ENCODE measurements at regions not wholly inside any gene's neighbourhood (a gene's known extent, or its start where the extent isn't known, plus 50 kb on each side); places are given as distances from the start of the nearest gene placed in this dataset.

DNA sequence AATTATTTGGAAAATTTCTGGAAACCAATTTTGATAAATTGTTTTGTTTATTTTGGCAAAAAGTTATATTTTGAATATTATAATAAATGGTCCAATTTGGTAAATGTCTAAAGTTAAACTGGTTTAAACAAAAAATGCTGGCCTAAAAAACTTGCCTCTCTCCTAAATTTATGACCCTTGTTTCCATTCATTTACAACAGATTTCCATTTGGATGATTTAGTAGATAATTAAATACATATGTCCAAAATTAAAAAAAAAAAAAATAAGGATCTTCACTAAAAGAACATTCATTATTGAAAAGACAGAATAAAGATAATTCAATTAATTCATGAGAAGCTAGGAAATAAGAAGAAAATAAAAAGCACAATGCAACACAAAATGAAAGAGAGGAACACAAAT, 449.5 kb downstream of the SPRY1 start:
- H3K36me3 Mint-ChIP-seq, result no peaks in the 10 kb centered on the region
- no peaks in the 10 kb centered on the region for H3K9me3 Mint-ChIP-seq
- H3K27ac Mint-ChIP-seq, result no peak overlapping the region
- DNase-seq, result no peak
- H3K27me3 Mint-ChIP-seq, result peaks cover 7% of the 10 kb centered on the region
- H3K4me3 Mint-ChIP-seq, result no peak overlapping the region
- H3K4me1 Mint-ChIP-seq, result no peaks in the 10 kb centered on the region

DNA sequence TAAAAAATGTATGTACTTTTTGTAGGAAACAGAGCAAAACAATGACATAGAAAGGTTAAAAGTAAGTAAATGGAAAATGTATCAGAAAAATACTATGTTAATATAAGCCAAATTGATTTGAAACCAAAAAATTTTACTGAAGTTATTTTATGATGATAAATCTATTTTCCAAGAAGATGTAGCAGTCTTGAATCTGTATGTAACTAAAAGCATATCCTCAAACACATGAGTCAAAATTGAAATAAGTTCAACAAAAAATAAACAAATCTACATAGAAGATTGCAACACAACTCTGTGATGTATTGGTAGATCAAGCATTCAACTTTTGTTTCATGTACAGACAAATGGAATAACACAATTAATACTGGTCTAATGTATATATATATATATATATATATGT, 450.0 kb downstream of the SPRY1 start:
- Mint-ChIP-seq H3K36me3 (no peaks in the 10 kb centered on the region), H3K4me1 (no peaks in the 10 kb centered on the region), H3K4me3 (no peak overlapping the region)

DNA sequence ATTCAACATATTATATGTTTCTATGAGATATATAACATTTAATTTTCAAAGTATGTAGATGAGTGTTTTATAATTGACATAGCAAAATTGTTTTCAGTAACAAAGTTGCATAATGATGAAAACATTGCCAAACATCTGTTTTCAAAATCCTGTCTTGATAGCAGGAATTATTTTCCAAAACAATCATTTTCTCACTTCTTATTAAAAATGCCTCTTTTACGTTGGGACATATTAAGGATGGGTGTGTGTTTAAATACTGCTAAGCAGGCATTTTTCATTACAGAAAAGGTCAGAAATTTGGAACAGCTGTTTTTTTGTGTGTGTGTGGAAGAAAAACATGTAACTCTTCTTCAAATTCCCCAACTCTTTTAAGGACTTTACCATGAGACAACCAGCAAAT, 452.0 kb downstream of the SPRY1 start:
- H3K36me3 Mint-ChIP-seq, result no peaks in the 10 kb centered on the region
- H3K27ac Mint-ChIP-seq, result no peak overlapping the region
- H3K4me3 Mint-ChIP-seq, result no peak overlapping the region
- no peaks in the 10 kb centered on the region for H3K9me3 Mint-ChIP-seq
- H3K27me3 Mint-ChIP-seq, result peaks cover 3% of the 10 kb centered on the region
- H3K4me1 Mint-ChIP-seq, result no peaks in the 10 kb centered on the region
- DNase-seq, result no peak

More for the DNA sequence above, 450.0 kb downstream of the SPRY1 start:
- H3K27me3 Mint-ChIP-seq, result peaks cover 7% of the 10 kb centered on the region
- DNase-seq, result no peak
- H3K9me3 Mint-ChIP-seq, result no peaks in the 10 kb centered on the region
- H3K27ac Mint-ChIP-seq, result no peak overlapping the region

DNA sequence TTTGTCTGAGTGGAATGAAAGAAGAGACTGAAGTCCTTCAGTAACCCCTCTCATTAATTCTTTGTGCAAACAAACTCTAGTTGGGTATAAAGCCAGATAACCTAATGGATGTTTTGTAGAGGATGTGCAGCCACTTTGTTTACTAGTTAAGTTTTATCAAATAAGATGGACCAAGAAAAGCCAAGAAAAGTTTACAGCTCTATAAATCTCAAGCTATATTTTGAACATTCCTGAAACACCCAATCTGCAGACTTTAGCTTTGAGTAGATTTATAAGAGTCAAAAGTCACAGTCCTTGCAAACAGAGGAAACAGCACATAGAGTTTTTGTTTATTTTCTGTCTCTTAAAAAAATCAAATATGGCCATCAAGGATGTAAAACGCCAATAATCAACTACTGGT, 452.9 kb downstream of the SPRY1 start:
- Mint-ChIP-seq H3K9me3 (no peaks in the 10 kb centered on the region), H3K36me3 (no peaks in the 10 kb centered on the region)
- no peak for DNase-seq

DNA sequence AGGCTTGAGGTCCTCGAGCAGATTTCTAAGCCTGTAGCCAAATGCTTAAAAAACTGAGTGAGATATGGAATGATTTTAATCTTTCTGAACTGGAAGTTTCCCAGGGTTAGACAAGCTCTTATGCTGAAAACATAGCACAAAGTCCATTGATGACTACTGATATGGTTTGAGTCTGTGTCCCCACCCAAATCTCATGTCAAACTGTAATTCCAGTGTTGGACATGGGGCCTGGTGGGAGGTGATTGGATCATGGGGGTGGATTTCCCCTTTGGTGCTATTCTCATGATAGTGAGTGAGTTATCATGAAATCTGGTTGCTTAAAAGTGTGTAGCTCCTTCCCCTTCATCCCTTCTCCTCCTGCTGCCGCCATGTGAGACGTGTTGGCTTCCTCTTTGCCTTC, 454.9 kb downstream of the SPRY1 start:
- H3K4me1 Mint-ChIP-seq, result no peaks in the 10 kb centered on the region
- no peaks in the 10 kb centered on the region for H3K27me3 Mint-ChIP-seq
- H3K27ac Mint-ChIP-seq, result no peak overlapping the region
- no peaks in the 10 kb centered on the region for H3K36me3 Mint-ChIP-seq
- H3K9me3 Mint-ChIP-seq, result no peaks in the 10 kb centered on the region
- H3K4me3 Mint-ChIP-seq, result no peak overlapping the region
- DNase-seq, result no peak

More for the DNA sequence above, 452.9 kb downstream of the SPRY1 start:
- no peaks in the 10 kb centered on the region for H3K4me1 Mint-ChIP-seq
- H3K27me3 Mint-ChIP-seq, result peaks cover 3% of the 10 kb centered on the region
- H3K27ac Mint-ChIP-seq, result no peak overlapping the region
- no peak overlapping the region for H3K4me3 Mint-ChIP-seq

DNA sequence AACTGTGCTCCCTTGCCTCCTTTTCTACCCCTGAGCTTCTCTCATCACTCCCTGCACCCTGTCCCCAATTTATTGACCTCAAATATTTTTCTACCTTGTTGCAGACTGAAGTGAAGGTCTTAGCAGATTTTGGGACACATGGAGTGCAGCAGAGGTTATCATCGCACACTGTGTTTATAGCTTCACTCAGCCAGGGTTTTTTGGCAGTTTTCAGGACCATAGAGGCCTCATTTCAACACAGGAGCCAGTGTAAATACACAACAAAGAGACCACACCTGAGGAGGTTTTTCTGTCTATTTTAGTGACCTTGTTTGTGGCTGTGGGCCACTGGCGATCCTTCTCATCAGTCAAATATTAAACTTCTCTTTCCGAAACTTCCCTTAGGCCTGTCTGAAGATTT, 457.1 kb downstream of the SPRY1 start:
- H3K9me3 Mint-ChIP-seq, result no peaks in the 10 kb centered on the region
- H3K4me3 Mint-ChIP-seq, result no peak overlapping the region
- H3K36me3 Mint-ChIP-seq, result no peaks in the 10 kb centered on the region
- H3K27me3 Mint-ChIP-seq, result no peaks in the 10 kb centered on the region
- no peak overlapping the region for H3K27ac Mint-ChIP-seq
- no peak for DNase-seq
- H3K4me1 Mint-ChIP-seq, result no peaks in the 10 kb centered on the region

DNA sequence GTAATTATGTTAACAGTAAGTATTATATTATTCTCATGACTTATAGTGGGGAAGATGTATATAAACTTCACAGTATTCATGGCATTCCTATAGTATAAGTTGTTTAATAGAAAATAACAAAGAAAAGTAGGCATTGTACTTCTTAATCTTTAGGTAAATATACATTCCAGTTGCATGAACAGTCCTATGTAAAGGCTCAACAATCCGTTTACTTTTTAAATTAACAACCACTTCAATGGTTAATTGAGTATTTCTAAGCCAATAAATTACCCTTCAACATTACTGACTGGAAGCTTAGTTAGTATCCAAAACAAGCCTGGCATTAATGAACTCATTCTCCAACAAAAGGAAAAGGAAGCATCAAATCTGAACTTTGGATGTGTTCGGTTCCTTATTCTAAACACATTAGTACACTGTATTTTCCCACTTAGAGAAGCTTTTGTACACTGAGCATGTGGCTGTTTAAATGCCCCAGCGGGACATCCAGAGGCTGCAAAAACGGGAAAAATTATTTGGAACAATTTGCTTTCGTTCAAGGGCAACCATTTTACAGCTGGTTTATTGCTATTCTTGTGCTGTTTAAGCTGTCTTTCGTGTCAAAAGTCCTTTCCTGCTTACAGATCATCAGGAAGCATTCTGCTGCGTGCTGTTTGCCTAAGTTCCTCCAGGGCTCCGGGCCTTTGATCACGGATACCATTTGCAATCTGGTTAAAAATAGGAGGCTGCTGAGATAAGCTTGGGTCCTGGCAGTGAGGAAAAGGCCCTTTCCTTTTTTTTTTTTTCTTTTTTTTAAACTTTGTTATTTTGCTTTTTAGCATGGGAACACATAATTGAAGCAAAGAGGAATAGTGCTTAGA, 460.3 kb downstream of the SPRY1 start:
- Mint-ChIP-seq H3K27ac (no peak overlapping the region), H3K4me3 (no peak overlapping the region), H3K36me3 (no peaks in the 10 kb centered on the region), H3K9me3 (no peaks in the 10 kb centered on the region), H3K4me1 (no peaks in the 10 kb centered on the region), H3K27me3 (no peaks in the 10 kb centered on the region)
- DNase-seq, result no peak

DNA sequence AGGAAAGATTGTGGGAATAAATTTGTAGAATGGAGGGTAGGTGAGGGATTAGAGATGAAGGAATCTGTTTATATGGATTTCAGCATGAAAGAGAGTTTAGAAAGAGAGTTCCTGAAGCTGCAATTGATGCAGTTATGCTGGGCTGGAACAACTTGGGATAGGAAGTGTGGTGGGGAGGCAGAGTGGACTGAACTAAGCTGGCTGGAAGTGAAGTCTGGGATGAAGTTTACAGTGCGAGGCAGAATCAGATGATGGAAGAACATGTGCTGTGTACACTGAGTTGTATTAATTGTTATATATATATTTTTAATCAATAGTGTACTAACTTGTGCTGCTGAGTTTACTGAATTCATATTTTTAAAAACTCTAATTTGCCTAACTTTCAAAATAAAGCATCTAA, 461.9 kb downstream of the SPRY1 start:
- H3K36me3 Mint-ChIP-seq, result no peaks in the 10 kb centered on the region
- H3K4me1 Mint-ChIP-seq, result no peaks in the 10 kb centered on the region
- no peak overlapping the region for H3K4me3 Mint-ChIP-seq
- no peaks in the 10 kb centered on the region for H3K9me3 Mint-ChIP-seq
- no peaks in the 10 kb centered on the region for H3K27me3 Mint-ChIP-seq
- H3K27ac Mint-ChIP-seq, result no peak overlapping the region
- no peak for DNase-seq

DNA sequence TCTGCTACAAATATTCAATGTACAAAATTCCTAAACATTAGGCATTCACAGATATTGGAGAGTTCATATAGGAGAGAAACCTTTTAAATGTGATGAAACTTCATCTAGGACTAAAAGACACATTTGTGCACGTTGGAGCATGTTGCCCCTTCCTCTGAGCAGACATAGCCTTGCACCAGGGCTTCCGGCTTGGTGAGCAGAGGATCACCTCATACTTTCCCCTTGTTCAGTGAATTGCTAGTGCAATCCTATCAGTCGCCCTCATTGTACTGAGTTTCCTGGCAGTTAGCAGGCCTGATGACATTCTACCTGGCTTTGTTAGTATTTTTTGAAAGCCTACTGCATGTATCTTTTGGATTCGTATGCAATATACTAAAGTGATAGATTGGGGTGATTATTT, 466.2 kb downstream of the SPRY1 start:
- no peaks in the 10 kb centered on the region for H3K4me1 Mint-ChIP-seq
- no peaks in the 10 kb centered on the region for H3K36me3 Mint-ChIP-seq
- H3K9me3 Mint-ChIP-seq, result no peaks in the 10 kb centered on the region
- H3K4me3 Mint-ChIP-seq, result no peak overlapping the region
- H3K27me3 Mint-ChIP-seq, result no peaks in the 10 kb centered on the region
- H3K27ac Mint-ChIP-seq, result no peak overlapping the region
- DNase-seq, result no peak

DNA sequence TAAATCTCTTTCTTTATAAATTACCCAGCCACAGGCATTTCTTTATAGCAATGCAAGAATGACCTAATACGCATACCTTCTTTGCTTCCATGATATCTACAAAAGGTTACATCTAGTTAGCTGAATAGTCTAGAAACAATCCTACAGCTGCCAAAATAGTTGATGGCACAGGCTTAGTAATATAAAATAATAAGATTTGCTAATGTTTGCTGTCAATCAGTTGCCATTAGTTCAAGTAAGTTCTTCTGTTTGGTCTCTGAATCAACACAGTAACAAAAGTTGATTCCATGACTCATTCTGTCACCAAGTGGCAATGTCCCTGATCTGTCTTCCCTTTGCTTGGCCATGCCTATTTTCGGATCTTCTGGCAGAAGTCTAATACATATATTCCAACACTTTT, 470.2 kb downstream of the SPRY1 start:
- Mint-ChIP-seq H3K4me3 (no peak overlapping the region), H3K27ac (no peak overlapping the region), H3K36me3 (no peaks in the 10 kb centered on the region), H3K4me1 (no peaks in the 10 kb centered on the region), H3K27me3 (no peaks in the 10 kb centered on the region), H3K9me3 (no peaks in the 10 kb centered on the region)
- no peak for DNase-seq

DNA sequence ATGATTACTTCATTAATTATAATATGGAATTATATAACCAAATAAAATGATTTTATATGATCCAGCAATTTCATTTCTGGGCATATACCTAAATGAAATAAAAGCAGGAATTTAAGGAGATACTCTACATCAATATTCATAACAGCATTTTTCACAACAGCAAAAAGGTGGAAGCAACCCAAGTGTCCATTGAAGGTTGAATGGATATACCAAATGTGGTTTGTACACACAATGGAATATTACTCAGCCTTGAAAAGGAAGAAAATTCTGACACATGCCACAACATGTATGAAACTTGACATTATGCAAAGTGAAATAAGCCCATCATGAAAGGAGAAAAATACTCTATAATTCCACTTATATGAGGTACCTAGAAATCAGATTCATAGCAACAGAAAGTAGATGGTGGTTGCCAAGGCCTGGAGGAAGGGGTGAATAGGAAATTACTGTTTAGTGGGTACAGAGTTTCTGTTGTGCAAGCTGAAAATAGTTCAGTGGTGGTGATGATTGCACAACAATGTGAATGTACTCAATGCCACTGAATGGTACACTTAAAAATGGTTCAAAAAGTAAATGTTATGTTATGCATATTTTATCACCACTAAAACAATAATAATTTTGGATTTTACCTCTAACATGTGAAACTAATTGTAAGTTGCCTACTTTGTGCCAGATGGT, 471.5 kb downstream of the SPRY1 start:
- no peaks in the 10 kb centered on the region for H3K36me3 Mint-ChIP-seq
- H3K4me1 Mint-ChIP-seq, result no peaks in the 10 kb centered on the region
- H3K9me3 Mint-ChIP-seq, result no peaks in the 10 kb centered on the region
- no peaks in the 10 kb centered on the region for H3K27me3 Mint-ChIP-seq
- no peak for DNase-seq
- no peak overlapping the region for H3K27ac Mint-ChIP-seq
- no peak overlapping the region for H3K4me3 Mint-ChIP-seq

DNA sequence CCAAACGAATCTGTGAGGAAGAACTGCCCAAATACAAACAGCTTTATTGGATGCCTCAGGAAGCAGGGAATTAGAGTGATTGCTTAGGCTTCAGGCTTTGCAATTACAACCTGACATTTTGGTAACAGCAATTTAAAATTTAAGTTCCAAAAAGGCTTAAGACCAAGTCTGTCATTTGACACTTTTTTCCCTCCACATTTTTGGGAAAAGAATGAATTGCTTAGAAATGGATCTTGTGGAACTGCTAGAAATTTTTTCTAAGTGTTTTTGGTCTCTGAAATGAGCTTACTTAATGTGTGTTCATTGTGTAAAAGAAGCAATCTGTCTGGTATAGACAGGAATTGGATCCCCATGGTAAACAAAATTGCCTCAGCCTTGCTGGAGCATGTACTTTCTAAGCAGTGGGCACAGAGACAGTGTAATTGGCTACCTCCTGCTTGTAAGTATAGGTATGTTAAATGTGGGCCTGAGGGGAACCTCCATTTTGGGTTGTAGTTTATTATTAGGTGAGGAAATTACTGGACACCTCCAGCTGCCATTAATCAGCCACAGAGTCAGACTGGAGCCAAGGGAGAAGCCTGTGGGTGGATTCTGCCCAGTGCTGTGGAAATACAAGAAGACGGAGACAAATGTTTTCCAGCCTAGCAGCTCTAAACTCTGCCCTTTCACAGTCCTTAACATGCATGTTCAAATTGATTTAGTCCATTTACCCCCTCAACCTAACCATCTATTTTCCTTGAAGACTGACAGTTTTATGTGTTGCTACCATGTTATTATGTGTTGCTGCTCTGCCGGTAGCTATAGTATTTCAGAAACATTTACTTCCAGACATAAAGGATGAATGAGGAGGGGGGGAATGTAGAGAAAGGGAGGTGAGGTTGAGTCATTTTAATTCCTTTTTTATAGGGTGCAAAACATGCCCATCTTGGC, 473.0 kb downstream of the SPRY1 start:
- no peaks in the 10 kb centered on the region for H3K4me1 Mint-ChIP-seq
- no peaks in the 10 kb centered on the region for H3K27me3 Mint-ChIP-seq
- no peaks in the 10 kb centered on the region for H3K9me3 Mint-ChIP-seq
- DNase-seq, result no peak
- H3K4me3 Mint-ChIP-seq, result no peak overlapping the region
- no peak overlapping the region for H3K27ac Mint-ChIP-seq
- no peaks in the 10 kb centered on the region for H3K36me3 Mint-ChIP-seq

DNA sequence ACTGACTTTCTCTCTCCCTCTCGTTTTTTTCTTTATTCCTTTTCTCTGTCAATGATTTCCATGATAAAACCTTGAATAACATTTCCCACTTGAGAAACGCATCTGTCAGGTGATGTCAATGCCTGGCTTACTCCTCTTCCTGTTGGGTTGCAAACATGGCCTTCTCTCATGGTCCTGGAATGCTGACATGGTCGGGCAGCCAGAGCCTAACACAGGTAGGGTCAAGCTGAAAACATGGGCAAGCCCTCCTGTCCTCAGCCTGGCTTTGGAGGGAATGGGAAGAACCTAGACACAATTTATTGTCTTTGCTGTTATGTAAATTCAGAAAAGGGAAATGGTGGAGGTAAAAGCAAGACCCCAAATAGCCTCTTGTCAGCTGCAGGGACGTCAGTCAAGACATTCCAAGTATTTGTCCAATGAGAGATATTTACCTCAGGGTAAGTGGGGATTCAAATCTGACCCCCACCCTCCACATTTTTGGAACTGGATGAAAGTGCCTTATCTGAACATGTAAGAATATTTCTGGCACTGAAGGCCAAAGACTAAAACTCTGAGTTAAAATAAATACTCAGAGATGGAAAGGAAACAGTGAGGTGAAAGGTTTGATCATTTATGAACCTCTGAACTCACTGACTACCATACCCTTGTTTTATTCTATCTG, 473.8 kb downstream of the SPRY1 start:
- H3K36me3 Mint-ChIP-seq, result no peaks in the 10 kb centered on the region
- no peaks in the 10 kb centered on the region for H3K27me3 Mint-ChIP-seq
- H3K9me3 Mint-ChIP-seq, result no peaks in the 10 kb centered on the region
- H3K4me3 Mint-ChIP-seq, result no peak overlapping the region
- H3K27ac Mint-ChIP-seq, result no peak overlapping the region
- DNase-seq, result no peak
- H3K4me1 Mint-ChIP-seq, result no peaks in the 10 kb centered on the region

DNA sequence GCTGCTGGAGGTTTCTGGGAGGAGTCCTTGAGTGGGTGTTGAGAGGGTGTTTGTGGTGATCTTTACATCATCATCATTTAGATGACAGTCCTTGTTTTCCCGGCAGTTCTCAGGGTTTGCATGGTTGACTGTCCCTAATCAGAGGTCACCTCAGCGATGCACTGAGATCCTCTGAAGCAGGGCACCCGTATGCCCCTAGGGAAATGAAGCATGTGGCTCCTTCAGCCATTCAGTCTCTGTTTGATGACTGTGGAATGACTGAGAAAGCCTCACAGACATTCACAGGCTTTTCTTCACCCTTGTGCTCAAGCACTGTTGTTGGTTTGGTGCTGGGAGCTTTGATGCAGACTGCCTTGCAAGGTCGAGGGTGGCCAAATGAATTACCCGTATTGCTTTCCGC, 474.7 kb downstream of the SPRY1 start:
- Mint-ChIP-seq H3K9me3 (no peaks in the 10 kb centered on the region), H3K4me1 (no peaks in the 10 kb centered on the region), H3K4me3 (no peak overlapping the region), H3K36me3 (no peaks in the 10 kb centered on the region), H3K27ac (no peak overlapping the region), H3K27me3 (no peaks in the 10 kb centered on the region)
- DNase-seq, result no peak

DNA sequence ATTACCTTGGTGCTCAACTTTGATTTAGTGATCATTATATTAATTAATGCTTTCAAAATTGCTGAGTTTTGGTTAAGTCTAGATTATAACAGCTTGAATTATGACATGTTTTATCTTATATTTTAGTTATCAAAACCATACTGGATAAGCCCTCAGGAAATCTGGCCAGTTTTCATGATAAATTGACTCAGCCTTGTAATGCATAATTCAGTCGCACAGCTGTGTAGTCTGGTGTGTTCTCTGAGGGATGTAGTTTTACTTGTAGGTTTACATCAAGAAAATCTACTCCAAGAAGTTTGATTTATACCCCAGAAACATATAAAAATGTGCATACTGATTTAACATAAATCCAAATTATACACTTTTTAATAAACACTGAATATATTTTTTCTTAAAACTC, 477.5 kb downstream of the SPRY1 start:
- Mint-ChIP-seq H3K4me1 (no peaks in the 10 kb centered on the region), H3K9me3 (no peaks in the 10 kb centered on the region), H3K4me3 (no peak overlapping the region), H3K27ac (no peak overlapping the region), H3K36me3 (no peaks in the 10 kb centered on the region), H3K27me3 (no peaks in the 10 kb centered on the region)
- no peak for DNase-seq
